OCI-LY3 (cell line): ENCODE measurements at regions not wholly inside any gene's neighbourhood (a gene's known extent, or its start where the extent isn't known, plus 50 kb on each side); places are given as distances from the start of the nearest gene placed in this dataset.
"Not testable (repeated sequence)": the region's sequence is repeated elsewhere in the genome, so short reads cannot be mapped to it uniquely, and the experiment has no call there.

Experiments used
- H2AFZ ChIP-seq: fragments of 200-600, 300-600 bp; shearing (Covaris generic); 2 replicates; pipeline ENCODE4 v1.6.0; 2014; ENCODE audit warnings: antibody characterized with exemption, low read depth, low read length
- H3K27ac ChIP-seq: fragments of 200-600, 300-600 bp; sonication (generic); 2 replicates; pipeline ENCODE4 v1.5.1; 2014; ENCODE audit warnings: mild to moderate bottlenecking, low read length, moderate library complexity, mixed read lengths
- H3K27me3 ChIP-seq: fragments of 200-600, 300-600 bp; sonication (generic); 2 replicates; pipeline ENCODE4 v1.6.1; 2014; ENCODE audit warnings: low read depth, low read length, mixed read lengths
- H3K36me3 ChIP-seq: fragments of 200-600, 300-600 bp; sonication (generic); replicated peaks from 2 replicates; pipeline ENCODE3; 2014; ENCODE audit warnings: low read depth, low read length, mixed read lengths
- H3K4me1 ChIP-seq: fragments of 300-600, 200-600 bp; sonication (generic); 2 replicates; pipeline ENCODE4 v1.6.1; 2014; ENCODE audit warnings: low read length, mixed read lengths
- H3K4me2 ChIP-seq: fragments of 200-600, 300-600 bp; sonication (generic); 2 replicates; pipeline ENCODE4 v1.6.1; 2014; ENCODE audit warnings: low read length, mixed read lengths
- H3K4me3 ChIP-seq: fragments of 300-600, 200-600 bp; sonication (generic); 2 replicates; pipeline ENCODE4 v1.5.1; 2014; ENCODE audit warnings: antibody characterized with exemption, mild to moderate bottlenecking, low read length, moderate library complexity
- H3K79me2 ChIP-seq: fragments of 300-600, 200-600 bp; shearing (Covaris generic); 2 replicates; pipeline ENCODE4 v1.6.1; 2014; ENCODE audit warnings: mild to moderate bottlenecking, low read length, mixed read lengths
- H3K9ac ChIP-seq: fragments of 300-600, 200-600 bp; shearing (Covaris generic); 2 replicates; pipeline ENCODE4 v1.6.0; 2014; ENCODE audit warnings: mild to moderate bottlenecking, low read length, moderate library complexity
- H3K9me3 ChIP-seq: fragments of 200-600, 300-600 bp; shearing (Covaris generic); 2 replicates; pipeline ENCODE4 v1.6.1; 2014; ENCODE audit warnings: low read length, mixed read lengths; ENCODE audit not compliant: insufficient read depth
- H4K20me1 ChIP-seq: fragments of 200-600, 300-600 bp; sonication (generic); 2 replicates; pipeline ENCODE4 v1.6.1; 2016; ENCODE audit warnings: low read length, mixed read lengths; ENCODE audit not compliant: insufficient read depth
- EZH2phosphoT487 ChIP-seq: fragments of 200-600 bp; shearing (Covaris generic); IDR thresholded peaks from 2 replicates; pipeline ENCODE4 v1.6.1; 2018; ENCODE audit warnings: antibody characterized with exemption, mixed run types, low read depth
- TF ChIP-seq, protein P1 (sequence below): fragments of 200-600, 300-600 bp; sonication (generic); IDR thresholded peaks from 2 replicates; pipeline ENCODE4 v1.5.1; 2014; ENCODE audit warnings: antibody characterized with exemption, low read length, low read depth

GRCh38 chr5:25002371-25002770 lies 357.6 kb upstream of the CDH10 start:
- Histone ChIP-seq H3K4me1 (no peaks in the 10 kb centered on the region), H4K20me1 (no peaks in the 10 kb centered on the region), H2AFZ (no peak overlapping the region), H3K27me3 (no peaks in the 10 kb centered on the region), H3K9ac (no peak overlapping the region), H3K9me3 (no peaks in the 10 kb centered on the region), H3K4me3 (no peak overlapping the region), H3K36me3 (no peaks in the 10 kb centered on the region), H3K4me2 (no peak overlapping the region), H3K27ac (no peak overlapping the region), H3K79me2 (no peaks in the 10 kb centered on the region)
- no peak for TF ChIP-seq EZH2phosphoT487
- TF ChIP-seq, protein P1, sequence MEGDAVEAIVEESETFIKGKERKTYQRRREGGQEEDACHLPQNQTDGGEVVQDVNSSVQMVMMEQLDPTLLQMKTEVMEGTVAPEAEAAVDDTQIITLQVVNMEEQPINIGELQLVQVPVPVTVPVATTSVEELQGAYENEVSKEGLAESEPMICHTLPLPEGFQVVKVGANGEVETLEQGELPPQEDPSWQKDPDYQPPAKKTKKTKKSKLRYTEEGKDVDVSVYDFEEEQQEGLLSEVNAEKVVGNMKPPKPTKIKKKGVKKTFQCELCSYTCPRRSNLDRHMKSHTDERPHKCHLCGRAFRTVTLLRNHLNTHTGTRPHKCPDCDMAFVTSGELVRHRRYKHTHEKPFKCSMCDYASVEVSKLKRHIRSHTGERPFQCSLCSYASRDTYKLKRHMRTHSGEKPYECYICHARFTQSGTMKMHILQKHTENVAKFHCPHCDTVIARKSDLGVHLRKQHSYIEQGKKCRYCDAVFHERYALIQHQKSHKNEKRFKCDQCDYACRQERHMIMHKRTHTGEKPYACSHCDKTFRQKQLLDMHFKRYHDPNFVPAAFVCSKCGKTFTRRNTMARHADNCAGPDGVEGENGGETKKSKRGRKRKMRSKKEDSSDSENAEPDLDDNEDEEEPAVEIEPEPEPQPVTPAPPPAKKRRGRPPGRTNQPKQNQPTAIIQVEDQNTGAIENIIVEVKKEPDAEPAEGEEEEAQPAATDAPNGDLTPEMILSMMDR: no peak

- H3K36me3 ChIP-seq: no peaks in the 10 kb centered on the region
- no peaks in the 10 kb centered on the region for H4K20me1 ChIP-seq
- no peaks in the 10 kb centered on the region for H3K4me1 ChIP-seq
- no peaks in the 10 kb centered on the region for H3K79me2 ChIP-seq
- H3K27ac ChIP-seq: no peak overlapping the region
- H3K9me3 ChIP-seq: no peaks in the 10 kb centered on the region
- TF ChIP-seq, protein P1: no peak
- no peak for TF ChIP-seq EZH2phosphoT487
- no peaks in the 10 kb centered on the region for H3K27me3 ChIP-seq
- no peak overlapping the region for H3K4me3 ChIP-seq
- no peak overlapping the region for H2AFZ ChIP-seq
- H3K9ac ChIP-seq: no peak overlapping the region
- no peak overlapping the region for H3K4me2 ChIP-seq
Observed at GRCh38 chr5:24999732-25000131, 355.0 kb upstream of the CDH10 start.

DNA sequence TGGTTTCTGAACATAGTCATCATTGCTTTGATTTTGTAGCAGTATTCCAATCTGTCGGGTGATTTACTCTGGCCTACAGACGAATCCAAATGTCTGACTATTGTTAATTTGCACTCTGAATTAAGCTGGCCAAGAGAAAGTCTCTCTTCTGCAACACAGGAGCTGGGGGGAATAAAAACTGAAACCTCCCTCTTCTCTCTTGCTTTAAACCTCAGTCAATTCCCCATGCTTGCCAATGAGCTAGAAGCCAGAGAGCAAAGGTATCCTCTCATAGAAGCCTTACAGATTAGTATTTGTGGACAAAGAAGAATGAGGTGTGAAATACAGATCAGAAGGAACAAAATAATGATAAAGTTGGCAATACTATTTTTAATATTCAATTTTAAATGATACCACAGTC lies 353.9 kb upstream of the CDH10 start:
- no peak for TF ChIP-seq EZH2phosphoT487
- TF ChIP-seq, protein P1: no peak
- Histone ChIP-seq H3K9me3 (no peaks in the 10 kb centered on the region), H4K20me1 (no peaks in the 10 kb centered on the region), H3K9ac (no peak overlapping the region), H2AFZ (no peak overlapping the region), H3K27ac (no peak overlapping the region), H3K4me2 (no peak overlapping the region), H3K27me3 (no peaks in the 10 kb centered on the region), H3K4me3 (no peak overlapping the region), H3K4me1 (no peaks in the 10 kb centered on the region), H3K36me3 (no peaks in the 10 kb centered on the region), H3K79me2 (no peaks in the 10 kb centered on the region)

GRCh38 chr5:24986326-24986725 lies 341.5 kb upstream of the CDH10 start:
- no peaks in the 10 kb centered on the region for H3K27me3 ChIP-seq
- no peak overlapping the region for H3K4me3 ChIP-seq
- H3K4me2 ChIP-seq: no peak overlapping the region
- no peaks in the 10 kb centered on the region for H3K36me3 ChIP-seq
- H3K79me2 ChIP-seq: no peaks in the 10 kb centered on the region
- H4K20me1 ChIP-seq: no peaks in the 10 kb centered on the region
- TF ChIP-seq, protein P1: no peak
- TF ChIP-seq EZH2phosphoT487: no peak
- no peaks in the 10 kb centered on the region for H3K9me3 ChIP-seq
- no peaks in the 10 kb centered on the region for H3K4me1 ChIP-seq
- H3K9ac ChIP-seq: no peak overlapping the region
- H3K27ac ChIP-seq: no peak overlapping the region
- no peak overlapping the region for H2AFZ ChIP-seq

DNA sequence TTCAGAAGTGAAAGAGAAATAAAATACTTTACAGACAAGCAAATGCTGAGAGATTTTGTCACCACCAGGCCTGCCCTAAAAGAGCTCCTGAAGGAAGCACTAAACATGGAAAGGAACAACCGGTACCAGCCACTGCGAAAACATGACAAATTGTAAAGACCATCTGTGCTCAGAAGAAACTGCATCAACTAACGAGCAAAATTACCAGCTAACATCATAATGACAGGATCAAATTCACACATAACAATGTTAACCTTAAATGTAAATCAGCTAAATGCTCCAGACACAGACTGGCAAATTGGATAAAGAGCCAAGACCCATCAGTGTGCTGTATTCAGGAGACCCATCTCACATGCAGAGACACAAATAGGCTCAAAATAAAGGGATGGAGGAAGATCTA lies 333.8 kb upstream of the CDH10 start:
- H4K20me1 ChIP-seq, H2AFZ ChIP-seq, H3K36me3 ChIP-seq, H3K9ac ChIP-seq, H3K27me3 ChIP-seq, H3K4me2 ChIP-seq, H3K27ac ChIP-seq, H3K4me1 ChIP-seq, H3K9me3 ChIP-seq, H3K4me3 ChIP-seq, H3K79me2 ChIP-seq: not testable (repeated sequence)
